K562 (cell line): ENCODE measurements at regions not wholly inside any gene's neighbourhood (a gene's known extent, or its start where the extent isn't known, plus 50 kb on each side); places are given as distances from the start of the nearest gene placed in this dataset.

Source experiments
- ATAC-seq: fragments of 200-7000 bp; cut with Tn5 transposase; 3 replicates; pipeline ENCODE4 v1.9.1; 2020; ENCODE audit warnings: moderate library complexity
- BruUV-seq: library from RNA; stranded (reverse); fragments of 400-500 nt; replicated peaks from 2 replicates; lab custom pipeline; 2021; lab: Mats Ljungman, UMichigan
- CTCF ChIA-PET: fragments of 300-600 bp; formaldehyde crosslinking; extraction: SDS; loops from one replicate; lab custom pipeline; 2021; ENCODE audit warnings: low intra/inter-chr PET ratio; lab: Yijun Ruan, JAX
- POLR2A ChIA-PET: fragments of 300-600, 350-650 bp; sonication (Branson Sonifier 250); formaldehyde crosslinking; extraction: SDS; loops from one replicate; lab custom pipeline; 2021; ENCODE audit warnings: antibody characterized with exemption, inconsistent platforms; lab: Yijun Ruan, JAX
- DNase-seq, 4 experiments: peaks; one replicate each; pipeline versions ENCODE4 v3.0.0 to v3.0.0-alpha.2; 2011 to 2018; ENCODE audit warnings: low spot score in 3 of 4, mixed read lengths in 3 of 4; ENCODE audit errors: extremely low read depth in 1 of 4
- FAIRE-seq: peaks from 2 replicates; lab custom pipeline; 2011; peaks lifted over from hg19 to GRCh38; lab: Jason Lieb, UNC
- H2AFZ ChIP-seq: 2 replicates; pipeline ENCODE4 v1.6.0; 2011; ENCODE audit warnings: low read depth, low read length, control low read depth, inconsistent platforms
- H3K27ac ChIP-seq: fragments of 200-600 bp; 3 replicates; pipeline ENCODE4 v1.8.0; 2011; ENCODE audit warnings: low read depth, mild to moderate bottlenecking, control low read depth, inconsistent platforms, low read length, moderate library complexity, mixed read lengths; ENCODE audit errors: extremely low read depth
- H3K27me3 ChIP-seq, 2 experiments: fragments of 300-600 bp in 1 of 2; 2 replicates in 1 of 2; 3 replicates in 1 of 2; pipeline versions ENCODE4 v1.6.0 to v1.8.0; 2011; ENCODE audit warnings: inconsistent platforms in 2 of 2, low read length in 2 of 2, mild to moderate bottlenecking in 1 of 2, mixed read lengths in 1 of 2, moderate library complexity in 1 of 2; ENCODE audit not compliant: control insufficient read depth in 2 of 2, insufficient read depth in 2 of 2
- H3K36me3 ChIP-seq: fragments of 300-600 bp; 3 replicates; pipeline ENCODE4 v1.8.0; 2011; ENCODE audit warnings: mild to moderate bottlenecking, low read length, inconsistent platforms; ENCODE audit not compliant: control insufficient read depth, insufficient read depth
- H3K4me1 ChIP-seq, 2 experiments: fragments of 200-600 bp in 1 of 2; replicated peaks in 1 of 2; 2 replicates in 1 of 2; 3 replicates in 1 of 2; pipeline versions ENCODE4 v1.5.1 to v1.8.0; 2011; ENCODE audit warnings: inconsistent platforms in 2 of 2, low read length in 2 of 2, mild to moderate bottlenecking in 1 of 2, mixed read lengths in 1 of 2, moderate library complexity in 1 of 2; ENCODE audit not compliant: control insufficient read depth in 2 of 2, insufficient read depth in 2 of 2
- H3K4me2 ChIP-seq: 2 replicates; pipeline ENCODE4 v1.6.1; 2011; ENCODE audit warnings: low read length, control low read depth, inconsistent platforms, mixed read lengths; ENCODE audit not compliant: insufficient read depth
- H3K4me3 ChIP-seq: fragments of 200-600 bp; sonication (generic), shearing (Covaris generic); 2 replicates; pipeline ENCODE4 v1.5.1; 2016; ENCODE audit warnings: control low read depth, inconsistent platforms
- H3K79me2 ChIP-seq: fragments of 200-600 bp; 3 replicates; pipeline ENCODE4 v1.8.0; 2011; ENCODE audit warnings: low read length, inconsistent platforms; ENCODE audit not compliant: control insufficient read depth, insufficient read depth
- H3K9ac ChIP-seq, 2 experiments: 2 replicates each; pipeline versions ENCODE4 v1.6.0 to v1.6.1; 2011; ENCODE audit warnings: low read depth in 2 of 2, low read length in 2 of 2, control low read depth in 1 of 2, inconsistent platforms in 1 of 2, mild to moderate bottlenecking in 1 of 2, mixed read lengths in 1 of 2; ENCODE audit not compliant: insufficient read depth in 1 of 2
- H3K9me1 ChIP-seq: one replicate; pipeline ENCODE4 v1.6.0; 2011; ENCODE audit warnings: inconsistent platforms, mild to moderate bottlenecking, low read length, moderate library complexity; ENCODE audit not compliant: control insufficient read depth, insufficient read depth
- H3K9me3 ChIP-seq: replicated peaks from 2 replicates; pipeline ENCODE4 v1.5.1; 2011; ENCODE audit warnings: low read depth, low read length, inconsistent platforms; ENCODE audit not compliant: control insufficient read depth, insufficient read depth
- H4K20me1 ChIP-seq: replicated peaks from 2 replicates; pipeline ENCODE4 v1.6.1; 2011; ENCODE audit warnings: low read length, inconsistent platforms, mixed read lengths; ENCODE audit not compliant: control insufficient read depth, insufficient read depth
- CBFA2T3 ChIP-seq: fragments of 450-650 bp; IDR thresholded peaks from 2 replicates; pipeline ENCODE4 v1.6.1; 2017
- CTCFL ChIP-seq: IDR thresholded peaks from 2 replicates; pipeline ENCODE4 v1.6.1; 2011; ENCODE audit warnings: borderline replicate concordance, low read depth, mild to moderate bottlenecking, moderate library complexity, low read length; ENCODE audit not compliant: insufficient read depth, poor library complexity, severe bottlenecking
- DDX20 ChIP-seq: fragments of 450-650 bp; IDR thresholded peaks from 2 replicates; pipeline ENCODE4 v1.6.1; 2016; ENCODE audit warnings: missing genetic modification characterization, low read depth, mild to moderate bottlenecking, missing compliant biosample characterization, moderate library complexity
- E2F3 ChIP-seq: fragments of 250-450 bp; sonication (Bioruptor Pico); IDR thresholded peaks from 2 replicates; pipeline ENCODE4 v1.4.0; 2020; ENCODE audit warnings: mild to moderate bottlenecking
- GMEB1 ChIP-seq: fragments of 250-450 bp; sonication (Bioruptor Pico); IDR thresholded peaks from 2 replicates; pipeline ENCODE4 v1.4.0; 2020; ENCODE audit warnings: mild to moderate bottlenecking
- HLTF ChIP-seq: fragments of 450-650 bp; IDR thresholded peaks from 2 replicates; pipeline ENCODE4 v1.6.1; 2016
- NFIC ChIP-seq: fragments of 450-650 bp; IDR thresholded peaks from 2 replicates; pipeline ENCODE4 v1.6.1; 2017; ENCODE audit warnings: mild to moderate bottlenecking, inconsistent platforms
- NR1H2 ChIP-seq: sonication (generic); formaldehyde crosslinking; IDR thresholded peaks from 2 replicates; pipeline ENCODE4 v1.4.0; 2020; ENCODE audit warnings: mild to moderate bottlenecking, missing genetic modification reagents
- POU5F1 ChIP-seq: fragments of 150-350 bp; IDR thresholded peaks from 2 replicates; pipeline ENCODE4 v1.6.1; 2014; ENCODE audit warnings: borderline replicate concordance, low read length, low read depth, mild to moderate bottlenecking; ENCODE audit not compliant: partially characterized antibody
- PRMT5 ChIP-seq: sonication (generic); formaldehyde crosslinking; IDR thresholded peaks from 2 replicates; pipeline ENCODE4 v1.5.0; 2020; ENCODE audit warnings: missing genetic modification reagents
- PTRF ChIP-seq: fragments of 450-650 bp; IDR thresholded peaks from 2 replicates; pipeline ENCODE4 v1.6.1; 2016; ENCODE audit warnings: mild to moderate bottlenecking, missing genetic modification characterization, missing compliant biosample characterization
- TOE1 ChIP-seq, 2 experiments: fragments of 450-650 bp in 1 of 2; sonication (generic) in 1 of 2; formaldehyde crosslinking in 1 of 2; IDR thresholded peaks; 2 replicates each; pipeline versions ENCODE4 v1.7.1 to v1.8.0; 2016 to 2022; ENCODE audit warnings: borderline replicate concordance in 2 of 2, mild to moderate bottlenecking in 2 of 2, antibody characterized with exemption in 1 of 2, inconsistent platforms in 1 of 2, low read depth in 1 of 2, missing genetic modification reagents in 1 of 2, moderate library complexity in 1 of 2
- ZNF589 ChIP-seq: fragments of 200-800 bp; sonication (Bioruptor generic); IDR thresholded peaks from 2 replicates; pipeline ENCODE4 v1.6.1; 2016; ENCODE audit warnings: low read depth, missing genetic modification characterization, missing compliant biosample characterization
- ZNF740 ChIP-seq, 3 experiments: fragments of 200-800 bp in 1 of 3; sonication (Bioruptor generic) in 1 of 3; sonication (generic) in 1 of 3; formaldehyde crosslinking in 1 of 3; IDR thresholded peaks; 2 replicates each; pipeline versions ENCODE4 v1.6.1 to v1.8.0; 2016 to 2022; ENCODE audit warnings: mild to moderate bottlenecking in 2 of 3, missing compliant biosample characterization in 2 of 3, missing genetic modification characterization in 2 of 3, missing genetic modification reagents in 1 of 3
- WGBS: fragments of 100-300 bp; shearing (Covaris generic); methylation state at CpG from one replicate; pipeline ENCODE4 v1.1.6; 2016; ENCODE audit warnings: low coverage, mixed read lengths; ENCODE audit not compliant: insufficient coverage; ENCODE audit errors: missing lambda C conversion rate; 5-methylcytosine and 5-hydroxymethylcytosine counted together
- in situ Hi-C: fragments of 300-500 bp; cut with MboI; formaldehyde crosslinking; loops from 4 replicates; pipeline ENCODE4 v1.15.0; 2018; ENCODE audit warnings: inconsistent platforms, mixed read lengths
- intact Hi-C: fragments of 100-400 bp; cut with micrococcal nuclease; formaldehyde crosslinking; loops from 2 replicates; pipeline ENCODE4 v1.14.2; 2022

GRCh38 chrX:84690228-84690627 is 188.0 kb upstream of the HDX start:
- in situ Hi-C loops (no loop called here), intact Hi-C loops (no loop called here)
- no peaks in the 10 kb centered on the region for H3K9me3 ChIP-seq
- FAIRE-seq, result no peak
- ChIA-PET CTCF (no interaction called here), POLR2A (no interaction called here)
- H3K4me1 ChIP-seq, result no peaks in the 10 kb centered on the region
- no peak overlapping the region for H3K27ac ChIP-seq
- no peak overlapping the region for H3K9ac ChIP-seq
- DNase-seq, result no peak
- TF ChIP-seq E2F3, result no peak
- TF ChIP-seq CTCFL, result no peak
- TF ChIP-seq DDX20 (tag), result no peak
- TF ChIP-seq CBFA2T3, result no peak
- no peak for TF ChIP-seq ZNF589 (CRISPR knock-in tag)
- TF ChIP-seq TOE1 (IDR thresholded peaks at IDR 0.05; ENCODE audit: borderline replicate concordance), result no peak
- no peak for TF ChIP-seq TOE1 (CRISPR knock-in tag; IDR thresholded peaks at IDR 0.05; ENCODE audit: borderline replicate concordance, low read depth)
- TF ChIP-seq GMEB1 (CRISPR knock-in tag), result no peak
- TF ChIP-seq NFIC, result no peak
- no peak for TF ChIP-seq PRMT5 (CRISPR knock-in tag)
- no peak for TF ChIP-seq HLTF
- TF ChIP-seq POU5F1, result no peak
- TF ChIP-seq NR1H2, result no peak
- no peak for TF ChIP-seq ZNF740 (CRISPR knock-in tag; IDR thresholded peaks at IDR 0.05)
- TF ChIP-seq ZNF740 (tag; IDR thresholded peaks at IDR 0.05), result no peak
- TF ChIP-seq PTRF, result no peak
- TF ChIP-seq, all 486 proteins: peak for 0
- Histone ChIP-seq H3K9me1 (no peaks in the 10 kb centered on the region), H3K4me3 (no peak overlapping the region), H3K36me3 (no peaks in the 10 kb centered on the region), H2AFZ (no peak overlapping the region), H3K79me2 (no peaks in the 10 kb centered on the region), H3K4me2 (no peak overlapping the region), H3K27me3 (no peaks in the 10 kb centered on the region), H4K20me1 (no peaks in the 10 kb centered on the region)
- no TSS peak for BruUV-seq
- ATAC-seq, result no peak
- 0% methylated on average over 1 of the region's 1 CpG for WGBS
